Adrenal gland (tissue), 5 donors: ENCODE measurements at regions not wholly inside any gene's neighbourhood (a gene's known extent, or its start where the extent isn't known, plus 50 kb on each side); places are given as distances from the start of the nearest gene placed in this dataset.

Experiments used
- POLR2A ChIP-seq, 2 donors: fragments of 450-650 bp; IDR thresholded peaks; one replicate each; pipeline ENCODE4 v1.6.1; 2017; ENCODE audit warnings: antibody characterized with exemption in 2 of 2, mild to moderate bottlenecking in 2 of 2, moderate library complexity in 1 of 2
- TF ChIP-seq, protein P1 (sequence below), 6 experiments: fragments of 450-650 bp in 4 of 6; fragments of 200-600 bp in 2 of 6; sonication (generic) in 1 of 6; IDR thresholded peaks; 1 replicate in 5 of 6; 2 replicates in 1 of 6; pipeline versions ENCODE4 v1.5.1 to v1.8.0; 2016 to 2021; ENCODE audit warnings: antibody characterized with exemption in 6 of 6, mild to moderate bottlenecking in 2 of 6, moderate library complexity in 1 of 6
- donor health status: DM: no; HTN: no; CAD: no.

DNA sequence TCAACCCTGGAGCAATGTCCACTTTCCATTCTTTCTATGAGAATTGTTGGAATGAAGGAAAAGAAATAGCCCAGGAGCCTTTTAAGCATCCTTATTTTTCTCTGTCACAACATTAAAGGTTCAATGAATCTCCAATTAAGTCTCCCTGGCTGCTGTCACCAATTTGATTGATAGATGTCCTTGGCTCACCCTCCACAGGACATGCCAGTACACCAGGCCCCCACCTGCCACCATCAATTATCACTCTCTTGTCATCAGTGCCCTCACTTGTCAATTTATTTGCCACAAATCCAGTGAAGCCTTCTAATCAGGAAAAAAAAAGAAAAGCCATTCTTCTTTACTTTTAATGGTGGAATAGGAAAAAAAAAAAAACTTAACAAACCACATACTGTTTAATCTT lies 453.6 kb downstream of the CENPC start:
- TF ChIP-seq, protein P1, sequence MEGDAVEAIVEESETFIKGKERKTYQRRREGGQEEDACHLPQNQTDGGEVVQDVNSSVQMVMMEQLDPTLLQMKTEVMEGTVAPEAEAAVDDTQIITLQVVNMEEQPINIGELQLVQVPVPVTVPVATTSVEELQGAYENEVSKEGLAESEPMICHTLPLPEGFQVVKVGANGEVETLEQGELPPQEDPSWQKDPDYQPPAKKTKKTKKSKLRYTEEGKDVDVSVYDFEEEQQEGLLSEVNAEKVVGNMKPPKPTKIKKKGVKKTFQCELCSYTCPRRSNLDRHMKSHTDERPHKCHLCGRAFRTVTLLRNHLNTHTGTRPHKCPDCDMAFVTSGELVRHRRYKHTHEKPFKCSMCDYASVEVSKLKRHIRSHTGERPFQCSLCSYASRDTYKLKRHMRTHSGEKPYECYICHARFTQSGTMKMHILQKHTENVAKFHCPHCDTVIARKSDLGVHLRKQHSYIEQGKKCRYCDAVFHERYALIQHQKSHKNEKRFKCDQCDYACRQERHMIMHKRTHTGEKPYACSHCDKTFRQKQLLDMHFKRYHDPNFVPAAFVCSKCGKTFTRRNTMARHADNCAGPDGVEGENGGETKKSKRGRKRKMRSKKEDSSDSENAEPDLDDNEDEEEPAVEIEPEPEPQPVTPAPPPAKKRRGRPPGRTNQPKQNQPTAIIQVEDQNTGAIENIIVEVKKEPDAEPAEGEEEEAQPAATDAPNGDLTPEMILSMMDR (IDR thresholded peaks at IDR 0.05), result no peak
- TF ChIP-seq POLR2A (IDR thresholded peaks at IDR 0.05), result no peak
